ENCODE measurements at regions not wholly inside any gene's neighbourhood (a gene's known extent, or its start where the extent isn't known, plus 50 kb on each side); places are given as distances from the start of the nearest gene placed in this dataset.
"Not testable (repeated sequence)": the region's sequence is repeated elsewhere in the genome, so short reads cannot be mapped to it uniquely, and the experiment has no call there.

DNA sequence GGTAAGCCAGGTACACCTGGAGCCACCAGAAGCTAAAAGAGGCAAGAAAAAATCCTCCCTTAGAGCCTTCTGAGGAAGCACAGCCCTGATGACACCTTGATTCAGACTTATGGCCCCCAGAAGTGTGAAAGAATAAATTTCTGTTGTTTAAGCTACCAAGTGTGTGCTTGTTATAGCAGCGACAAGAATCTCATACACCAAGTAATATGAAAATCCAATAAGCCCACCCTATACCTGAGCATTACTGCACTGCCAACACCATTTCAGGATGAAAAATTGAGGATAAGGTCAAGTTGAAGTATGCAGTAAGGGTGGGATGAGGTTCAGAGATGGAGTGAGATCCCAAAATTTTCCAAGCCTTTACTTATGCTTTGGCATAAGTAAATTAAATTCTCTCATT, 163.6 kb upstream of the CCDC196 start:
- no peak overlapping the region for H3K9ac ChIP-seq (ENCODE audit: extremely low read depth, low read length, poor library complexity, severe bottlenecking)
- no peaks in the 10 kb centered on the region for H3K36me3 Mint-ChIP-seq (ENCODE audit: low read depth)
- WGBS, 2 experiments (ENCODE audit: insufficient coverage in 1 of 2, insufficient read length in 1 of 2): no CpG with 5 or more reads among the region's 1 CpG
- H3K4me3 ChIP-seq (ENCODE audit: low read length): no peak overlapping the region
- peaks cover 25% of the 10 kb centered on the region for H3K9me3 ChIP-seq (ENCODE audit: control insufficient read depth, low read length)
- no peak overlapping the region for H3K27ac ChIP-seq (ENCODE audit: low read depth, low read length)
- no peaks in the 10 kb centered on the region for H3K4me1 Mint-ChIP-seq
- no peak for DNase-seq
- H3K36me3 ChIP-seq (ENCODE audit: control insufficient read depth, insufficient read depth, low read length): no peaks in the 10 kb centered on the region
- TF ChIP-seq, protein P1, sequence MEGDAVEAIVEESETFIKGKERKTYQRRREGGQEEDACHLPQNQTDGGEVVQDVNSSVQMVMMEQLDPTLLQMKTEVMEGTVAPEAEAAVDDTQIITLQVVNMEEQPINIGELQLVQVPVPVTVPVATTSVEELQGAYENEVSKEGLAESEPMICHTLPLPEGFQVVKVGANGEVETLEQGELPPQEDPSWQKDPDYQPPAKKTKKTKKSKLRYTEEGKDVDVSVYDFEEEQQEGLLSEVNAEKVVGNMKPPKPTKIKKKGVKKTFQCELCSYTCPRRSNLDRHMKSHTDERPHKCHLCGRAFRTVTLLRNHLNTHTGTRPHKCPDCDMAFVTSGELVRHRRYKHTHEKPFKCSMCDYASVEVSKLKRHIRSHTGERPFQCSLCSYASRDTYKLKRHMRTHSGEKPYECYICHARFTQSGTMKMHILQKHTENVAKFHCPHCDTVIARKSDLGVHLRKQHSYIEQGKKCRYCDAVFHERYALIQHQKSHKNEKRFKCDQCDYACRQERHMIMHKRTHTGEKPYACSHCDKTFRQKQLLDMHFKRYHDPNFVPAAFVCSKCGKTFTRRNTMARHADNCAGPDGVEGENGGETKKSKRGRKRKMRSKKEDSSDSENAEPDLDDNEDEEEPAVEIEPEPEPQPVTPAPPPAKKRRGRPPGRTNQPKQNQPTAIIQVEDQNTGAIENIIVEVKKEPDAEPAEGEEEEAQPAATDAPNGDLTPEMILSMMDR (conservative IDR thresholded peaks at IDR 0.05): no peak
- no peak overlapping the region for H3K27ac Mint-ChIP-seq
- H3K4me3 Mint-ChIP-seq: no peak overlapping the region
- no peaks in the 10 kb centered on the region for H3K4me1 ChIP-seq (ENCODE audit: control insufficient read depth, insufficient read depth, low read length)
- H3K9me3 Mint-ChIP-seq: peaks cover 13% of the 10 kb centered on the region
- H3K27me3 ChIP-seq (ENCODE audit: control insufficient read depth, insufficient read depth, low read length, poor library complexity, severe bottlenecking): no peaks in the 10 kb centered on the region
- H3K27me3 Mint-ChIP-seq (ENCODE audit: insufficient read depth): peaks cover 4% of the 10 kb centered on the region

DNA sequence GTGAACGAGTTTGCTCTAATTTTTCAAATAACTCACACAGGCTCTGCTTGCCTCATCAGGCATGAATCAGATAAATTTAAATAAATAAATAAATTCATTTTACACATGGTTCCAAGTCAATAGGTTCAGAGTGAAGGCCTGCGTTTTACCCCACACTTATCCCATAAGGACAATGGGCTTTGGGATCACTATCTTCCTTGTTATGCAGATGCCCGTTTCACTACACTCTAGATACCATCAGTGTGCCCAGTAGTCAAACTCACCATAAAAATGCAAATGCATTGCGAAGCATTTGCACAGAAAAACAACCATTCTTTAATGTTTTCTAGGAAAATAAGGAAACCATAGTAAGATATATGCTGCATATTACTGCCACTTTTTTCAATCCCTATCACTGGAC, 155.9 kb upstream of the CCDC196 start:
- Histone ChIP-seq H3K9me3 (ENCODE audit: control insufficient read depth, low read length) (no peaks in the 10 kb centered on the region), H3K27me3 (ENCODE audit: control insufficient read depth, insufficient read depth, low read length, poor library complexity, severe bottlenecking) (no peaks in the 10 kb centered on the region), H3K9ac (ENCODE audit: extremely low read depth, low read length, poor library complexity, severe bottlenecking) (no peak overlapping the region), H3K36me3 (ENCODE audit: control insufficient read depth, insufficient read depth, low read length) (no peaks in the 10 kb centered on the region), H3K27ac (ENCODE audit: low read depth, low read length) (no peak overlapping the region), H3K4me1 (ENCODE audit: control insufficient read depth, insufficient read depth, low read length) (peaks cover 6% of the 10 kb centered on the region), H3K4me3 (ENCODE audit: low read length) (peak overlapping the region; percentile 15)
- TF ChIP-seq, protein P1 (conservative IDR thresholded peaks at IDR 0.05): no peak
- 89% methylated on average over 3 of the region's 4 CpGs; no CpG with 5 or more reads in 1 of the 2 experiments for WGBS, 2 experiments (ENCODE audit: insufficient coverage in 1 of 2, insufficient read length in 1 of 2)
- peaks cover under 1% of the 10 kb centered on the region for H3K36me3 Mint-ChIP-seq (ENCODE audit: low read depth)
- peaks cover under 1% of the 10 kb centered on the region for H3K27me3 Mint-ChIP-seq (ENCODE audit: insufficient read depth)
- no peak for DNase-seq
- no peak overlapping the region for H3K4me3 Mint-ChIP-seq
- H3K4me1 Mint-ChIP-seq: peaks cover 13% of the 10 kb centered on the region
- H3K27ac Mint-ChIP-seq: no peak overlapping the region
- H3K9me3 Mint-ChIP-seq: peaks cover under 1% of the 10 kb centered on the region

DNA sequence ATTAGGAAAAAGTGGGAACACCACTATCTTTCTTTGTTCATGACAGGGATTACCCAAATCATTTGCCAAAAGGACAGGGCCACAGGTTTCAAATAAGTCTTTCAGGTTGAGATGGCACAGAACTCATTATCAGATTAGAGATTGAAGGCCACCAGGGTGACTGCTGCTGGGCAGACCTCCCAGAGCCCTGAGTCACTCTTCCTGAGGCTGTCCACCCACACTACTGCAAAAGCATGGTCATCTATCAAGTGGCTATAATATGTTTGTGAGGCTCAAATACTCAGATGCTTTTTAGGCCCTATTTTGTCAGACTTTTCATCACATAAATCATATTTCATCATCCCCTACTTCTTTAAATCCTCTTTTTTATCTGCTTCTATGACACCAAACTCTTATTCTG, 155.3 kb upstream of the CCDC196 start:
- DNase-seq: no peak
- Histone ChIP-seq H3K9ac (ENCODE audit: extremely low read depth, low read length, poor library complexity, severe bottlenecking) (no peak overlapping the region), H3K27me3 (ENCODE audit: control insufficient read depth, insufficient read depth, low read length, poor library complexity, severe bottlenecking) (no peaks in the 10 kb centered on the region), H3K36me3 (ENCODE audit: control insufficient read depth, insufficient read depth, low read length) (no peaks in the 10 kb centered on the region), H3K9me3 (ENCODE audit: control insufficient read depth, low read length) (peaks cover 6% of the 10 kb centered on the region), H3K4me3 (ENCODE audit: low read length) (no peak overlapping the region), H3K4me1 (ENCODE audit: control insufficient read depth, insufficient read depth, low read length) (peaks cover 6% of the 10 kb centered on the region), H3K27ac (ENCODE audit: low read depth, low read length) (no peak overlapping the region)
- Mint-ChIP-seq H3K4me3 (no peak overlapping the region), H3K27me3 (ENCODE audit: insufficient read depth) (peaks cover 5% of the 10 kb centered on the region), H3K4me1 (peaks cover 13% of the 10 kb centered on the region), H3K36me3 (ENCODE audit: low read depth) (peaks cover 2% of the 10 kb centered on the region), H3K27ac (no peak overlapping the region), H3K9me3 (peaks cover 4% of the 10 kb centered on the region)
- TF ChIP-seq, protein P1 (conservative IDR thresholded peaks at IDR 0.05): no peak

DNA sequence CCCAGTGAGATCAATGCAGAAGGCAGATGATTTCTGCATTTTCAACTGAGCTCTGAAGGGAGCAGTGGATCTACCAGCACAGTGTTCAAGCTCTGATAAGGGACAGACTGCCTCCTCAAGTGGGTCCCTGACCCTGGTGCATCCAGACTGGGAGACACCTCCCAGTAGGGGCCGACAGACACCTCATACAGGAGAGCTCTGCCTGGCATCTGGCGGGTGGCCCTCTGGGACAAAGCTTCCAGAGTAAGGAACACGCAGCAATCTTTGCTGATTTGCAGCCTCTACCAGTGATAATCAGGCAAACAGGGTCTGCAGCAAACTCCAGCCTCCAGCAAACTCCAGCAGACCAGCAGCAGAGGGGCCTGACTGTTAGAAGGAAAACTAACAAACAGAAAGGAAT, 152.9 kb upstream of the CCDC196 start:
- 83 to 94% methylated on average over 2 to 3 of the region's 3 CpGs for WGBS, 2 experiments (ENCODE audit: insufficient coverage in 1 of 2, insufficient read length in 1 of 2)
- not testable (repeated sequence) for H3K36me3 Mint-ChIP-seq (ENCODE audit: low read depth); H3K36me3 ChIP-seq (ENCODE audit: control insufficient read depth, insufficient read depth, low read length); H3K27ac ChIP-seq (ENCODE audit: low read depth, low read length); H3K27me3 ChIP-seq (ENCODE audit: control insufficient read depth, insufficient read depth, low read length, poor library complexity, severe bottlenecking); DNase-seq; H3K4me3 Mint-ChIP-seq; H3K27ac Mint-ChIP-seq; H3K4me3 ChIP-seq (ENCODE audit: low read length); H3K27me3 Mint-ChIP-seq (ENCODE audit: insufficient read depth); H3K4me1 ChIP-seq (ENCODE audit: control insufficient read depth, insufficient read depth, low read length); H3K9ac ChIP-seq (ENCODE audit: extremely low read depth, low read length, poor library complexity, severe bottlenecking)
- Mint-ChIP-seq H3K9me3 (peaks cover 11% of the 10 kb centered on the region), H3K4me1 (peaks cover 13% of the 10 kb centered on the region)
- peaks cover 15% of the 10 kb centered on the region for H3K9me3 ChIP-seq (ENCODE audit: control insufficient read depth, low read length)

All from endodermal cell (in vitro differentiated cells).